Neural cell (in vitro differentiated cells): ENCODE measurements at regions not wholly inside any gene's neighbourhood (a gene's known extent, or its start where the extent isn't known, plus 50 kb on each side); places are given as distances from the start of the nearest gene placed in this dataset.
"Not testable (repeated sequence)": the region's sequence is repeated elsewhere in the genome, so short reads cannot be mapped to it uniquely, and the experiment has no call there.

ENCODE experiments used
- CTCF ChIP-seq: fragments of 450-650 bp; IDR thresholded peaks from 2 replicates; pipeline ENCODE4 v1.5.1; 2014; ENCODE audit warnings: antibody characterized with exemption, mild to moderate bottlenecking, moderate library complexity; ENCODE audit not compliant: poor library complexity, severe bottlenecking
- EP300 ChIP-seq: fragments of 450-650 bp; conservative IDR thresholded peaks from 2 replicates; pipeline ENCODE4 v1.6.1; 2014; ENCODE audit warnings: antibody characterized with exemption, mild to moderate bottlenecking, moderate library complexity; ENCODE audit not compliant: poor library complexity, severe bottlenecking
- EZH2 ChIP-seq: fragments of 200-600, 300-800 bp; shearing (Covaris generic), sonication (generic); IDR thresholded peaks from 2 replicates; pipeline ENCODE4 v1.6.1; 2014; ENCODE audit warnings: antibody characterized with exemption, low read length, borderline replicate concordance, mild to moderate bottlenecking; ENCODE audit not compliant: insufficient read depth, poor library complexity, severe bottlenecking
- MXI1 ChIP-seq: fragments of 450-650 bp; conservative IDR thresholded peaks from 2 replicates; pipeline ENCODE4 v1.6.1; 2014; ENCODE audit warnings: antibody characterized with exemption, mild to moderate bottlenecking; ENCODE audit not compliant: poor library complexity, severe bottlenecking
- POLR2AphosphoS5 ChIP-seq: IDR thresholded peaks from 2 replicates; pipeline ENCODE4 v1.6.1; 2012
- RAD21 ChIP-seq: fragments of 450-650 bp; conservative IDR thresholded peaks from 2 replicates; pipeline ENCODE4 v1.6.1; 2014; ENCODE audit warnings: antibody characterized with exemption, mild to moderate bottlenecking, moderate library complexity
- REST ChIP-seq: IDR thresholded peaks from 2 replicates; pipeline ENCODE4 v1.6.1; 2012; ENCODE audit warnings: borderline replicate concordance
- SMC3 ChIP-seq: fragments of 450-650 bp; conservative IDR thresholded peaks from 2 replicates; pipeline ENCODE4 v1.6.1; 2014; ENCODE audit warnings: antibody characterized with exemption, mild to moderate bottlenecking, moderate library complexity; ENCODE audit not compliant: poor library complexity
- TAF1 ChIP-seq: IDR thresholded peaks from 2 replicates; pipeline ENCODE4 v1.6.1; 2012; ENCODE audit warnings: low read depth

DNA sequence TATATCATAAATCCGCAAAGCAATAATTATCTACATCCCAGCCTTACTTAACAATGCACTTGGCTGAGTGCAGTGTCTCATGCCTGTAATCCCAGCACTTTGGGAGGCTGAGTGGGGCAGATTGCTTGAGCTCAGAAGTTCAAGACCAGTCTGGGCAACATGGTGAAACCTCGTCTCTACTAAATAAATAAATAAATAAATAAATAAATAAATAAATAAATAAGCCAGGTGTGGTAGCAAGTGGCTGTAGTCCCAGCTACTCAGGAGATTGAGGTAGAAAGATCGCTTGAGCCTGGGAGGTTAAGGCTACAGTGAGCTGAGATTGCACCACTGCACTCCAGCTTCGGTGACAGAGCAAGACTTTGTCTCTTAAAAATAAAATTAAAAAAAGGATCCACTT is 898.1 kb downstream of the DNAJB9 start:
- TF ChIP-seq CTCF, TAF1, REST, POLR2AphosphoS5, EZH2, EP300, MXI1, SMC3, RAD21: not testable (repeated sequence)
